A549 (cell line): ENCODE measurements at regions not wholly inside any gene's neighbourhood (a gene's known extent, or its start where the extent isn't known, plus 50 kb on each side); places are given as distances from the start of the nearest gene placed in this dataset.

Source experiments
- ATAC-seq, 2 experiments: fragments of 200-7000 bp in 1 of 2; fragments of >200 bp in 1 of 2; cut with Nextera tagmentation in 1 of 2; cut with Tn5 transposase in 1 of 2; 3 replicates each; pipeline versions ENCODE4 v1.8.0 to v1.9.1; 2018 to 2020; ENCODE audit warnings: mild to moderate bottlenecking in 1 of 2, moderate library complexity in 1 of 2
- CTCF ChIA-PET: fragments of 300-600 bp; sonication (Branson Sonifier 250); formaldehyde crosslinking; extraction: SDS; loops from one replicate; lab custom pipeline; 2021; ENCODE audit warnings: antibody characterized with exemption, inconsistent platforms; lab: Yijun Ruan, JAX
- POLR2A ChIA-PET: fragments of 350-600 bp; formaldehyde crosslinking; extraction: SDS; loops from one replicate; lab custom pipeline; 2021; ENCODE audit warnings: antibody characterized with exemption, inconsistent platforms; lab: Yijun Ruan, JAX
- DNase-seq, 2 experiments: peaks; one replicate each; pipeline versions ENCODE4 v3.0.0 to v3.0.0-alpha.2; 2011 to 2016; ENCODE audit warnings: low read depth in 1 of 2, low spot score in 1 of 2
- FAIRE-seq: peaks from 2 replicates; lab custom pipeline; 2011; peaks lifted over from hg19 to GRCh38; lab: Jason Lieb, UNC
- H3K27ac ChIP-seq, 2 experiments: fragments of >200 bp; sonication (Bioruptor Twin); formaldehyde crosslinking; 3 replicates each; pipeline ENCODE4 v1.5.1; 2016 to 2017
- H3K4me1 ChIP-seq: fragments of >200 bp; sonication (Bioruptor Twin); formaldehyde crosslinking; 3 replicates; pipeline ENCODE4 v1.6.1; 2016
- H3K4me2 ChIP-seq: fragments of >200 bp; sonication (Bioruptor Twin); formaldehyde crosslinking; 3 replicates; pipeline ENCODE4 v1.6.1; 2016
- H3K4me3 ChIP-seq: fragments of >200 bp; sonication (Bioruptor Twin); formaldehyde crosslinking; 3 replicates; pipeline ENCODE4 v1.5.1; 2016
- H3K9me3 ChIP-seq: fragments of >200 bp; sonication (Bioruptor Twin); formaldehyde crosslinking; 3 replicates; pipeline ENCODE4 v1.6.1; 2016
- BHLHE40 ChIP-seq: IDR thresholded peaks from 2 replicates; pipeline ENCODE4 v1.6.1; 2012; ENCODE audit warnings: low read depth, low read length, inconsistent platforms
- CBX2 ChIP-seq: fragments of 200-600 bp; sonication (generic); IDR thresholded peaks from 2 replicates; pipeline ENCODE4 v1.6.1; 2016; ENCODE audit warnings: low read depth, mild to moderate bottlenecking, borderline replicate concordance
- CEBPB ChIP-seq, 2 experiments: fragments of >200 bp in 1 of 2; sonication (Bioruptor Twin) in 1 of 2; formaldehyde crosslinking in 1 of 2; IDR thresholded peaks; 2 replicates each; pipeline ENCODE4 v1.6.1; 2012 to 2016
- CHD4 ChIP-seq: fragments of 200-600 bp; sonication (generic); IDR thresholded peaks from 2 replicates; pipeline ENCODE4 v1.6.1; 2016; ENCODE audit warnings: antibody characterized with exemption, mild to moderate bottlenecking, borderline replicate concordance
- EHF ChIP-seq: fragments of 250-450 bp; sonication (Bioruptor Pico); IDR thresholded peaks from 2 replicates; pipeline ENCODE4 v1.5.0; 2020; ENCODE audit warnings: mild to moderate bottlenecking
- ESRRA ChIP-seq: fragments of 150-350 bp; IDR thresholded peaks from 2 replicates; pipeline ENCODE4 v1.6.1; 2014; ENCODE audit warnings: mild to moderate bottlenecking, low read length, borderline replicate concordance
- FOSL2 ChIP-seq, 2 experiments: fragments of 450-650 bp in 1 of 2; fragments of >200 bp in 1 of 2; sonication (Bioruptor Twin) in 1 of 2; formaldehyde crosslinking; IDR thresholded peaks; 2 replicates each; pipeline versions ENCODE4 v1.5.0 to v1.6.1; 2016 to 2020; ENCODE audit warnings: mild to moderate bottlenecking in 1 of 2, moderate library complexity in 1 of 2
- GATA3 ChIP-seq: IDR thresholded peaks from 2 replicates; pipeline ENCODE4 v1.6.1; 2012; ENCODE audit warnings: borderline replicate concordance
- HES2 ChIP-seq: fragments of >200 bp; sonication (Bioruptor Twin); formaldehyde crosslinking; IDR thresholded peaks from 2 replicates; pipeline ENCODE4 v1.6.1; 2016
- KDM1A ChIP-seq: fragments of 200-600 bp; sonication (generic); IDR thresholded peaks from 2 replicates; pipeline ENCODE4 v1.6.1; 2016; ENCODE audit warnings: low read depth, mild to moderate bottlenecking
- KDM5A ChIP-seq: fragments of 200-600 bp; sonication (generic); IDR thresholded peaks from 2 replicates; pipeline ENCODE4 v1.6.1; 2016; ENCODE audit warnings: antibody characterized with exemption, mild to moderate bottlenecking
- MAZ ChIP-seq: fragments of 150-350 bp; IDR thresholded peaks from 2 replicates; pipeline ENCODE4 v1.6.1; 2014; ENCODE audit warnings: antibody characterized with exemption, low read depth, low read length, borderline replicate concordance
- NFE2L2 ChIP-seq: fragments of 150-350 bp; conservative IDR thresholded peaks from 2 replicates; pipeline ENCODE4 v1.6.1; 2014; ENCODE audit warnings: low read length
- NR3C1 ChIP-seq: fragments of >200 bp; sonication (Bioruptor Twin); formaldehyde crosslinking; IDR thresholded peaks from 3 replicates; pipeline ENCODE4 v1.6.1; 2017
- POLR2A ChIP-seq: IDR thresholded peaks from 2 replicates; pipeline ENCODE4 v1.6.1; 2012; ENCODE audit warnings: mild to moderate bottlenecking, low read length
- RARB ChIP-seq: fragments of 250-450 bp; sonication (Bioruptor Pico); IDR thresholded peaks from 2 replicates; pipeline ENCODE4 v1.8.0; 2021; ENCODE audit warnings: mild to moderate bottlenecking, moderate library complexity
- REST ChIP-seq: fragments of 200-600 bp; sonication (generic); IDR thresholded peaks from 2 replicates; pipeline ENCODE4 v1.6.1; 2016; ENCODE audit warnings: antibody characterized with exemption, mild to moderate bottlenecking, moderate library complexity
- SREBF2 ChIP-seq: fragments of 450-650 bp; IDR thresholded peaks from 2 replicates; pipeline ENCODE4 v1.6.1; 2014; ENCODE audit warnings: mild to moderate bottlenecking, moderate library complexity
- TP53 ChIP-seq: fragments of 250-450 bp; sonication (Bioruptor Pico); IDR thresholded peaks from 2 replicates; pipeline ENCODE4 v1.5.0; 2021; ENCODE audit warnings: mild to moderate bottlenecking, moderate library complexity
- ZSCAN20 ChIP-seq: fragments of 250-450 bp; sonication (Bioruptor Pico); IDR thresholded peaks from 2 replicates; pipeline ENCODE4 v1.8.0; 2022; ENCODE audit warnings: mild to moderate bottlenecking, moderate library complexity
- WGBS: methylation state at CpG from one replicate; pipeline ENCODE4 v1.1.6; 2017; ENCODE audit errors: missing lambda C conversion rate; 5-methylcytosine and 5-hydroxymethylcytosine counted together
- TF ChIP-seq, protein P1 (sequence below): fragments of 450-650 bp; IDR thresholded peaks from 2 replicates; pipeline ENCODE4 v1.6.1; 2014; ENCODE audit warnings: antibody characterized with exemption
- TF ChIP-seq, protein P2 (sequence below): fragments of >200 bp; sonication (Bioruptor Twin); formaldehyde crosslinking; IDR thresholded peaks from 3 replicates; pipeline ENCODE4 v1.6.1; 2016

- TF ChIP-seq CEBPB (IDR thresholded peaks at IDR 0.05) (0 out of 4 replicates have a peak, but pooled peaks have one; percentile 20 to 28), MAZ (no peak), NFE2L2 (no peak)
- ChIA-PET CTCF (no interaction called here), POLR2A (no interaction called here)
- Histone ChIP-seq H3K27ac (no peak overlapping the region), H3K4me2 (no peak overlapping the region), H3K4me1 (peaks cover 4% of the 10 kb centered on the region; the same call in 1 of the 3 replicates), H3K4me3 (no peak overlapping the region), H3K9me3 (peaks cover 4% of the 10 kb centered on the region; the same call in 2 of the 3 replicates)
- ATAC-seq (no peak), DNase-seq (no peak), FAIRE-seq (no peak)
- WGBS = 52% methylated on average over 3 of the region's 3 CpGs
Observed at GRCh38 chr22:27348634-27349033, 452.9 kb downstream of the MN1 start.

- no peak for FAIRE-seq
- peaks cover 4% of the 10 kb centered on the region; the same call in 2 of the 3 replicates for H3K9me3 ChIP-seq
- peaks cover 4% of the 10 kb centered on the region; the same call in 1 of the 3 replicates for H3K4me1 ChIP-seq
- DNase-seq = no peak
- POLR2A ChIA-PET = no interaction called here
- H3K4me3 ChIP-seq = no peak overlapping the region
- CTCF ChIA-PET = no interaction called here
- no peak overlapping the region for H3K27ac ChIP-seq
- no peak for ATAC-seq
- H3K4me2 ChIP-seq = no peak overlapping the region
- TF ChIP-seq FOSL2 (IDR thresholded peaks at IDR 0.05) (no peak), FOSL2 (CRISPR knock-in tag; IDR thresholded peaks at IDR 0.05) (no peak), ESRRA (no peak), SREBF2 (no peak), CHD4 (no peak), KDM5A (no peak), NR3C1 (no peak), TP53 (no peak), POLR2A (no peak), BHLHE40 (no peak), HES2 (no peak), REST (no peak), RARB (CRISPR knock-in tag) (no peak), KDM1A (no peak), ZSCAN20 (CRISPR knock-in tag) (no peak), EHF (CRISPR knock-in tag) (no peak), GATA3 (no peak), CBX2 (no peak)
- TF ChIP-seq, protein P1, sequence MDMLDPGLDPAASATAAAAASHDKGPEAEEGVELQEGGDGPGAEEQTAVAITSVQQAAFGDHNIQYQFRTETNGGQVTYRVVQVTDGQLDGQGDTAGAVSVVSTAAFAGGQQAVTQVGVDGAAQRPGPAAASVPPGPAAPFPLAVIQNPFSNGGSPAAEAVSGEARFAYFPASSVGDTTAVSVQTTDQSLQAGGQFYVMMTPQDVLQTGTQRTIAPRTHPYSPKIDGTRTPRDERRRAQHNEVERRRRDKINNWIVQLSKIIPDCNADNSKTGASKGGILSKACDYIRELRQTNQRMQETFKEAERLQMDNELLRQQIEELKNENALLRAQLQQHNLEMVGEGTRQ = no peak
- TF ChIP-seq, protein P2, sequence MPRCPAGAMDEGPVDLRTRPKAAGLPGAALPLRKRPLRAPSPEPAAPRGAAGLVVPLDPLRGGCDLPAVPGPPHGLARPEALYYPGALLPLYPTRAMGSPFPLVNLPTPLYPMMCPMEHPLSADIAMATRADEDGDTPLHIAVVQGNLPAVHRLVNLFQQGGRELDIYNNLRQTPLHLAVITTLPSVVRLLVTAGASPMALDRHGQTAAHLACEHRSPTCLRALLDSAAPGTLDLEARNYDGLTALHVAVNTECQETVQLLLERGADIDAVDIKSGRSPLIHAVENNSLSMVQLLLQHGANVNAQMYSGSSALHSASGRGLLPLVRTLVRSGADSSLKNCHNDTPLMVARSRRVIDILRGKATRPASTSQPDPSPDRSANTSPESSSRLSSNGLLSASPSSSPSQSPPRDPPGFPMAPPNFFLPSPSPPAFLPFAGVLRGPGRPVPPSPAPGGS = no peak
Observed at GRCh38 chr22:27349456-27349855, 452.1 kb downstream of the MN1 start.
